GM18870 (cell line): ENCODE measurements at regions not wholly inside any gene's neighbourhood (a gene's known extent, or its start where the extent isn't known, plus 50 kb on each side); places are given as distances from the start of the nearest gene placed in this dataset.
A peak's percentile ranks its signal among the peaks of the same experiment; 100 is the strongest.
"Not testable (repeated sequence)": the region's sequence is repeated elsewhere in the genome, so short reads cannot be mapped to it uniquely, and the experiment has no call there.

ENCODE experiments used
- ATAC-seq: cut with Tn5 transposase; IDR thresholded peaks from one replicate; pipeline ENCODE4 v1.9.1; 2021; ENCODE audit warnings: moderate library complexity; ENCODE audit not compliant: unreplicated experiment

DNA sequence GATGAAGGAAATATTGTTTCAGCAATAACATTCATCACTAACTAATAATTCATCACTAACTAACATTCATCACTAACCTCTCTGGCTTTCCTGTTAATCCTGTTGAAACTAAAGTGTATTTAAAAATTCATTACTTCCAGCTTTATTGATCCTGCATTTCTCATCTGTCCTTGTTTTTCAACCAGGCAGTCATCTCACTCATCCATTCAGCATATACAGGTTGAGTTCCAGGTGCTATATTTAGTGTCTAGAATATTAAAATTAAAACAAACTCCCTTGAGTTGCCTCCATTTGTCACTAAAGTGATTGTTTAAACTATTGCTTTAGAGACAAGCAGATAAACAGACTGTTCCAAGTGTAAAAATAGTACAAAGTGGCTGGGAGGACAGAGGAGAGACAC, 58.1 kb downstream of the ATXN7L3B start:
- ATAC-seq, result no peak

DNA sequence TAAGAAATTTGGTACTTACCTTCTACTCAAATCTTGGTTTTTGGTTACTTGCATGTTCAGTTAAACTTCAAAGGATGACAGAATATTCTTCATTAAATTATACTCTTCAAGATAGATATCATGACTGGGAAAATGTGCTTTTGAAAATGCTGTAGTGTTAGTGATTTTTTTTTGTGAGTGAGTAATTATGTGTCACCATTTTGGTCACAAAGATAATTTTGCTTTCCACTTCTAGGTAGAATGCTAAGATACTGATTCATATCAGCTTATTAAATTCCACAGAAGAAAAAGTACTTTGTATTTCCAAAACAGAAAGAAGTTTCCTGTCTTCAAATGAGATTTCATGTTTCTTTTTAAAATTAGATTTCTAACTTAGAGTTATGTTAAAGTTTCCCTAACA, 61.2 kb downstream of the ATXN7L3B start:
- ATAC-seq, result no peak

DNA sequence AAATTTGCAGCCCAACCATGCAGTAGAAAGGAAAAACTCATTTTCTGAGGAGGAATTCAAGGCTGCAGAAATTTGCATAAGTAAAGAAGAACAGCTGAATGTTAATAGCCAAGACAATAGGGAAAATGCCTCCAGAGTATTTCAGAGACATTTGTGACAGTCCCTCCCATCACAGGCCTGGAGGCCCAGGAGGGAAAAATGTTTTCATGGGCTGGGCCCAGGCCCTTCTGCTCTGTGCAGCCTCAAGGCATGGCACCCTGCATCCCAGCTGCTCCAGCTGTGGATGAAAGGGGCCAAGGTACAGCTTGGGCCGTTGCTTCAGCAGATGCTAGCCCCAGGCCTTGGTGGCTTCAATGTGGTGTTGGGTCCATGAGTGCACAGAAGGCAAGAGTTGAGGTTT, 62.3 kb downstream of the ATXN7L3B start:
- ATAC-seq, result no peak

DNA sequence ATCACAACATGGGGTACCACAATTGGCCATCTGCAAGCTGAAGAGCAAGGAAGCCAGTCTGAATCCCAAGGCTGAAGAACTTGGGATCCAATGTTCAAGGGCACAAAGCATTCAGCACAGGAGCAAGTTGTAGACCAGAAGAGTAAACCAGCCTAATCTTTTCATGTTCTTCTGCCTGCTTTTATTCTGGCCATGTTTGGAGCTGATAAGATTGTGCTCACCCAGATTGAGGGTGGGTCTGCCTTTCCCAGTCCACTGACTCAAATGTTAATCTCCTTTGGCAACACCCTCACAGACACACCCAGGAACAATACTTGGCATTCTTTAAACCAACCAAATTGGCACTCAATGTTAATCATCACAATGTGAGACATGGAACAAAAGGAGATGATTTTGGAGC, 63.2 kb downstream of the ATXN7L3B start:
- ATAC-seq, result not testable (repeated sequence)

DNA sequence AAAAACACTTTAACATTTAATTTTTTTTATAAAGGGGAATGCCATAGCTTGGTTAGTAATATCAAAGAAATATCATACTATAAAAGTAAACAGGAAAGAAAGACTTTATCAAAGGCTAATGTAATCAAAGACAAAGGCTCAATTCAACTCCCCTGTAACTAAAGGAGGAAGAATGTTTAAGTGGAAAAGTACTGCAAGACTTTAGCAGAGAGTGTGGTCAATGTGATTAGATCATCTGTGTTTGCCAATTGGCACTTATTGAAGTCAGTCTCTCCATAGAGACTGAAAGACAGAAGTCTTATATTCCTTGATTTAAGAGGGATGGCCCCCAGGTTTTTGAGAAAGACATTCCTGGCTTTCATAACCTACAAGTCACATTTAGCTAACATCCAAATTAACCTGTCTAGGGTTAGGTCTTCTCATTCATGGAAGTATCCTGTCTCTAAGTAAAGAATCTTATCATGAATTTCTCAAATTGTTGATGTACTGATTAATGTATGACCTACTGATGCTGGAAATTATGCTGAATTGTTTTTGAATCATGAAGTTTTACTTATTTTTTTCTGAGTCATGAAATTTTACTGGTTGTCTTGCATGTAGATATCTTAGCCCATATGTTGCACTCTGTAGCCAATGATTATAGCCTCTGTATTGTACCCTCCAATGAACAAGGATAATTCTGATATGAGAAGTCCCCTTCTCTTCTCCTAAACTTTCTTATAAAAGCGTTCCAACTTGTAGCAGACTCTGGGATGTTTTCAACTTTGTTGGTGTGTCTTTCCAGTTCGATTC, 65.4 kb downstream of the ATXN7L3B start:
- no peak for ATAC-seq

DNA sequence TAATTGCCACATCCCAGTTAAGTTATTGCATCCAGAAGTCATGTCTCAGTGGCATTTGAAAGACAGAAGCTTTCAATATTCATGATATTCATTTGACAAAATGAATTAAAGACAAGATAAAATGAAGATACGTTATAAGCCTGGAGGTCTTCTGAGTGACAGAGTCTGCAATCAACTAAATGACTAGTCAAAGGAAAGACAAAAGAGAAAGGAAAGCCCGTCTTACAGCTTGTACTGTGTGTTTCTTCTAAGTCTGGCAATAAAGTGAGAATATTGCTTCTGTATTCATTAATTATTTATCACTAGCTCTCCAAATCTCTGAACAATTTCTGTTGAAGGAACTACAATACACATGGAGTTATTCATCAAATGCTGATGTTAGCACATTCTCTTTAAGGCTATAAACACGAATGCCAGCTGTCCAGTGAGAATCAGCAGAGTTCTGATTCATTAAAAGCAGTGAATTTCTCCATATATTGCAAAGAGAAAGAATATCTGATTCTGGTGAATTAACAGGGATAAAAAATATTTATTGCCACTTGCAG, 70.7 kb downstream of the ATXN7L3B start:
- no peak for ATAC-seq

DNA sequence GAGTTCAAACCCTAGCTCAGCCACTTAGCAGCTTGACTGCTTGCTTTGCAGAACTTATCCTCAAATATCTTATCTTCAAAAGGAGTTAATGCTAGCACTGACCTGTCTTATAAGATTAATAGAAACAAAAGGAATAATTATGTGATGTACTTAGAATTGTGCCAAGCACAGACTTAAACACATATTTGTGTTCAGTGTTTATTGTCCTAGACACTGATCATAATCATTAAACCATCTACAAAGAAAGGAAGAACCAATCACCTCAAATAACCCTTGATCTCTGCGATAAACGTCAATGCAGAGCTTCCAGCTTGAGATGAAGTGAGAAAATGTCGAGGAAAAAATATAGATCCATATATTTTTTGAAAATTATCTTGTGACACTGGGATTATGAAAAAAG, 73.1 kb downstream of the ATXN7L3B start:
- ATAC-seq, result no peak

DNA sequence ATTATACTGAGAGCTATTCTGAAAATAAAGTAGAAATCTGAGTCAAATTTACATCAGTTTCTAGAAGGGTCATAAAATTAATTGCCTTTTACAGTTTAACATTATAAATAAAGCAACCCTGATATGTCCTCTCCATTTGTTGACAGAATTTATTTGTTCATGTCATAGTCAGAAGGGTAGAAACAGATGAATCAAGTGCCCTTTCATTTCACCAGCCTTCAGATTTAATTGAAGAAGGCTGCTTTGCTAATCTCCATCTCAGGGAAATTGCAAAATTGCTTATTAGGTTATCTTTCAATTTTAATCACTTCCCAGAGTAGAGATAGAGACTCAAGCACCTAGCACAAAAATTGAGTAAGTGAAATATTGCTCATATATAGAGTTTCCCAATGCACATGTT, 76.8 kb downstream of the ATXN7L3B start:
- no peak for ATAC-seq

DNA sequence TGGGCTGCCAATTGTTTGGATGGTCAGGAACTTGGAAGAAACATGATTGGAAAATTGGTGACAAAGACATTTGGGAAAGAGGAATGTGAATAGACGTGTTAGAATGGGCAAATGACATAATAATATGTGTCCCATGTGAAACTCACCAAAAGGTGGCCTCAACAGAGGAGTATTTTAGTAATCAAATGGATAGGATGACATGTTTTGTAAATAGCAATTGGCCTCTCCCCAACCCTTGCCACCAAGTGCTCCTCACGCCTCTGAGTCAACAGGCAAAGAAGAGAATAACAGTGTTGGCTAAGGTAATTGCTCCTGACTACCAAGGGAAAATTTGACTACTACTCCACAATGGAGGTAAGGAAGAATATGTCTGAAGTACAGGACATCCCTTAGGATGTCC, 81.4 kb downstream of the ATXN7L3B start:
- ATAC-seq, result no peak

DNA sequence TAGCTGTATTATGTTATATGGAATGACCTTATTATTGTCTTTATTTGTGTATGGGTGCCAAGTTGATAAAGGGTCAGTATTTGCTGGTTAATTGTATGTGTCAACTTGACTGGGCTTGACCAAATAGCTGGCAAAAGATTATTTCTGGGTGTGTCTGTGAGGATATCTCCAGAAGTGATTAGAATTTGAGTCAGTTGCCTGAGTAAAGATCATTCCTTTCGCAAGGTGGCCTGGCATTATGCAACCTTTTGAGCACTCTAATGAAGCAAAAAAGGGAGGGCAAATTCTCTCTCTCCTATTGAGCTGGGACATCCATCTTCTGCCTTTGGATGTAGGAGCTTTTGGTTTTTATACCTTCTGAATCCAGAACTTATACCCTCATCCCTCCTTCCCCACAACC, 82.2 kb downstream of the ATXN7L3B start:
- ATAC-seq, result no peak

DNA sequence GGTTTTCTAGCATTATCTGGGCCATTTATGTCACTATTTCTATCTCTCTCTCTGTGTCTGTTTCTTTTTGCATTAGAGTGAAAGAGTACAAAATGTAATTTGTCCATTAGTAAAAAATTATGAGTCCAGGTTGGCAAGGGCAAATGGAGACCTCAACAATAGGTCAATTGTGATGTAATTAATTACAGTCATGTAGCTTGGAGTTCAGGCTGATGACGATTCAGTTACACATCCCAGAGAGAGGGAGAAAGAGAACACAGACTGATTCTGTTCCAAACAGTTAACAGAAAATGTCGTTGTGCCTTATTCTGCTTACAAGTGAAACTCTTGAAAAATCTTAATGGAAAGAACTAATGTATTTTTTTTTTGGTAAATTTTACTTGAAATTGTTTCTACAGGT, 83.3 kb downstream of the ATXN7L3B start:
- no peak for ATAC-seq

DNA sequence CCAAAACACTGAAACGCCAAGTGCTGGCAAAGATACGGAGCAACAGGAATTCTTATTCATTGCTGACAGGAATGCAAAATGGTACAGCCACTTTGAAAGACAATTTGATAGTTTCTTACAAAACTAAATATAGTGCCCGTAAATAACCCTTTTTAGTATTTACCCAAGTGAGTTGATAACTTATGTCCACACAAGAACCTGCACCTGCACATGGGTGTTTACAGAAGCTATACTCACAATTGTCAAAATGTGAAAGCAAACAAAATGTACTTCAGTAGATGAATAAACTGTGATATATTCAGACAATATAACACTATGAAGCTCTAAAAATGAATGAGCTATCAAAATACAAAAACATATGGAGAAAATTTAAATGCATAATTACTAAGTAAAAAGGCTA, 86.6 kb downstream of the ATXN7L3B start:
- no peak for ATAC-seq

DNA sequence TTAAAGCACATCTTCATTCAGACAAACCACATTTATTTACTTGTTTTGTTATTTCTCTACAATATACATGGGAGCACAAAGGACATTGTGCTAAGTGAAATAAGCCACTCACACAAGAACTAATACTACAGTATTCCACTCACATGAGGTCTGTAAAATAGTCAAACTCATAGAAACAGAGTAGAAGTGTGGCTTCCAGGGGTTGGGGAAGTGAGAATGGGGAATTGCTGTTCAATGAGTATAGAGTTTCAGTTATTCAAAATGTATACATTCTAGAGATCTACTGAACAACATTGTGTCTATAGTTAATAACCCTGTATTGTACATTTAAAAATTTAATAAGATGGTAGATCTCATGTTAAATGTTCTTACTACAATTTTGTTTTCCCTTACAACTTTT, 88.8 kb downstream of the ATXN7L3B start:
- ATAC-seq, result peak; percentile 77

DNA sequence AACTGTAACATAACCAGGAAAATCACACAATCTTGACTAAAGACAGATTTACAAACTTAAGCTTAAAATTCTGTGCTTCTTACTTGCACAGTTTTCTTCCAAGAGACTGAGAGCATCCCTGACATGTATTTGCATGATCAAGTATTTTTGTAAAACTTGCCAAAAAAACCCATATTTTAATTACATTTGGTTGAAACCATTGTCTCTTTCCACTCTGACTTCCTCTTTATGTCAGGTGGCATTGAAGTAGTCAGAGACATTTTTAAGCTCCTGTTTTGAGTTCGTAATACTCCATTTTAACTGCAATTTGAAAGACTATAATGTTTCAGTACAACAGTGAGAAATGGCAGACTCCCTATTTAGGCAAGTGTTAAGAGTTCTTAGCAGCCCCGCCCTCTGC, 103.6 kb downstream of the ATXN7L3B start:
- no peak for ATAC-seq

DNA sequence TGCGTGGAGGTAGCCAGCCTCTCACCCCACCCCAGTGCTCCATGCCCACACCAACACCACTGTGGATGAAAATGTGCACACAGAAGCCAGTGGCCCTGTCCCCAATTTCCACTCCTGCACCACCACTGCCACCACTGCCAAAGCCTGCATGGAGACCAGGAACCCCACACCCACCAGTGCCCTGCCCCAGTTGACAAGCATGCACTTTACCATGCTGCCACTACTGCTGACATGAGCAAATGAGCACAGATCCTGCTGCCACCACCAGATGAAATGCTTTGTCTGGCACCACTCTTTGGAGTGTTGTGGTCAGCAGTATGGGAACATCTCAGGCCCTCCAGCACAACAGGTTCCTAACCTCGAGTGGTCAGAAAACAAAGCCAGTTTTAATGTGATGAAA, 104.1 kb downstream of the ATXN7L3B start:
- ATAC-seq, result no peak

DNA sequence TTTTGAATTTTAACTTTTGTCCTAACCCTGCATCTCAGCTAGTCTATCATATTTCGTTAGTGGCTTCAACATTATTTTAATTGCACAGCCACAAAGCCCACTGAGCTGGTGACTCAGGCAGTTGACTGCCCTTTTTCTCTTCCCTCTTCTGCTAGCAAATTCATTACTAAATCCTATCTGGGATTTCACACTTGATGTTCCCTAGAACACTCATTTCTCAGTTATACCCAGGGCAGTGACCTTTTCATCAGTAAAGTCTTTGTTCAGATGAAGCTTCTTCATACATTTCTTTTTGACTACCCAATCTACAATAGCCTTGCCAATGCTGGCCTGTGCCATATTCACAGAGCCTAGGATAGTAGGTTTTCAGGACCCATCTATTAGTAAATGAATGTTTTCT, 107.0 kb downstream of the ATXN7L3B start:
- ATAC-seq, result no peak

DNA sequence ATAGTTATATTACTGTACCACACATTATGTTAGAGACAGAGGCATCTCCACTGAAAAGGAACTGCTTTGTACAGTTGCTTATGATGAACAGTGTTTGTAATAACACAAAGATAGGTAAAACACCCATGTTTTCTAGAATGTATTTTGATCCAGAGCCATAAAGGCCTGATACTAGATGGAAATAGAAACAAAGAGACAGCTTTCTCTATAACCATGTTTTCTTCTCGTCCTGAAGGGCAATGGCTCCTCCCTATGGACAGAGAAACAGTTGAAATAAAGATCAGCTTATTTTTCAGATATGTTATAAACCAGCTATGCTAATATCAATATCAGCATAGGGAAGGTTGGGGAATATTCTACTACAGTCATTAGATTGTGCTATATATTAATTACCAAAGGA, 109.2 kb downstream of the ATXN7L3B start:
- no peak for ATAC-seq

DNA sequence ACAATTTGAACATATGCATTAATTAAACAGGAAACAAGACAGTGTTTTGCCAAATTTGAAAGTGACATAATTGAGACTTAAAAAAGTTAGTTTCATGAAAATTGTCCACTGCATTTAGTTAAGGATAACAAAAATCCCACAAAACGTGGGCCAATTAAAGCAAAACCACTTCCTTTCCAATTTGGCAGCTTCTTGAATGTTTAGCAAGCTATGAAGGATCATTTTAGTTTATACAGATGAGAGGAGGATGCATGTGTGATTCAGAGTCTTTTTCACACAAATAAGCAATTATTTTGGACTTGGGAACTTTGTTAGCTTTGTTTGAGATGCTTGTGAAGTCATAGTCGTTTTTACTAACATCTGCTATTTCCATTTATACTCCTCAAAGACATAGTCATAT, 109.6 kb downstream of the ATXN7L3B start:
- no peak for ATAC-seq

DNA sequence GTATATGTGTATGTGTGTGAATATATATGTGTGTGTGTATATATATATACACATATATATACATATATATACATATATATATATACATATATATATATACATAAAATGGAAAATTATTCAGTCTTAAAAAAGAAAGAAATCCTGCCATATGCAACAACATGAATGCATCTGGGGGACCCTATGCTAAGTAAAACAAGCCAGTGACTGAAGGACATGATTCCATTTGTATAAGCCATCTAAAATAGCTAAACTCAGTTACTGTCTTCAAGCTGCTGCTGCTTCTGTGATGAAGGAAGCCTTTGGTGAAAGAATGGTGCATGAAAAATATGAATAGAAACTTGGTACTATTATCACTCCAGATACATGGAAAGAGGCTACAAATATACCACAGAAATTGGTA, 118.6 kb downstream of the ATXN7L3B start:
- no peak for ATAC-seq

DNA sequence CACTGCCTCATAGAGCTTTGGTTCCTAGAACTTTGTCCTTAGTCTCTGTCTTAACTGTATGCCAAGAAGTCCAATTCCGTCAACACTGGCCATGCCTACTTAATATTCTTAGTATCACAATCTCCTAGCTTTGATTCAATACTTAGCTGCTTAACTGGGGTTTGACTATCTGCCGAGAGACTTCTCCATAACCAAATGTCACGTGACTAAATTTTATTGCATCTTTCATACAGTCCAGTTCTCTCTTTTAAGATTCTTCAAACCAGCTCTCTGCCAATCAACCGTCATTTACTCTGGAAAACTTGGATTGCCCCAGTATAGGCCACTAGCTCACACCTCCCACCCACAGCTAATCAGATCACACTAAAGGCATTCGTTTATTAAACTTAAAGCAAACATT, 122.8 kb downstream of the ATXN7L3B start:
- no peak for ATAC-seq

DNA sequence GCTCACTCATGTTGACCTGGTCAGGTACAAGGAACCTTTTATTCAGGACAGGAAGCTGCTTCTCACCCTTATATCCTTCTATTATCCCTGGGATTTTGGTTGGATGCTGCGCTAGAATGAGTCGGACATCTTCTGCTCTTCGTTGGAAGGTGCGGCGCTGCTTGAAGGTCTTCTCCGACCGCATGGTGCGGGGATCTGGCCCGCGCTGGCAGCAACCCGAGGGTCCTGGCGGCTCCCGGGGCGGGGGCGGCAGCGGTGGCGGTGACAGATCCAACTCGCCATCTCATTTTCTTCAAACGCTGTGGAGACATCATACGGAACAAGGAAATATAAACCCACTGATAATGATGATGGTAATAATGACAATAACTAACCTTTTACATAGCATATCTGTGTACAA, 126.3 kb downstream of the ATXN7L3B start:
- ATAC-seq, result no peak

DNA sequence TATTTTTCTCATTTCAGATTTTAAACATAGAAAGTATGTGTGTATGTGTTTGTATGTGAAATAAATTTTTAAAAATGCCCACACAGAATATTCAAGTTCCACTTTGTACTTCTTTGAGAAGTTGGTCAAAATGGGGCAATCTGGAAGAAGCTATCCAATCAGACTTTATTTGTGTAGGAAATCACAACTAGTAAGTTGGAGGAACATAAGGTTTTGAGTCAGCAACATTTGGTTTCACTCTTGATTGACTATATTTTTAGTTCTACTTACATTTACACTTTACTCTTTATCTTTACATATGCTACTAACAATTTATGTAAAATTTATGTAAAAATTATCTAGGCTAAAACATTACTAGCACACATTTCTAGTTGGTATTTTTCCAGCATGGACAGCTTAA, 128.1 kb downstream of the ATXN7L3B start:
- ATAC-seq, result no peak

DNA sequence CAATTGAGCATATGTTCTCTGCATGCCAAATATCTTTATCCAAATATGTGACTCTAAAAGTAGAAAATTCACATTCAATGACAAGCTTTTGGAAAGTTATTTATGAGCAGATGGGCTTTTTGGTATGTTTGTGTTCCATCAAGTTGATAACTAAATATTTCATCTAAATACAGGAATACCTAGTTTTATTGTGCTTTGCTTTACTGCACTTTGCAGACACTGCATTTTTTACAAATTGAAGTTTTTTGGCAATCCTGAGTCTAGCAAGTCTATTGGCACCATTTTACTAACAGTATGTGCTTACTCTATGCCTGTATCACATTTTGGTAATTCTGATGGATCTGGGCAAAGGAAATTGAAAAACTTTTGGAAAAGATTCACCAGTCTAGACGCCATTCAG, 133.8 kb downstream of the ATXN7L3B start:
- ATAC-seq, result no peak
